SK-N-SH (cell line): ENCODE measurements at regions not wholly inside any gene's neighbourhood (a gene's known extent, or its start where the extent isn't known, plus 50 kb on each side); places are given as distances from the start of the nearest gene placed in this dataset.

Experiments
- CTCF ChIA-PET: fragments of 300-600, 350-600 bp; formaldehyde crosslinking; extraction: SDS; loops from one replicate; lab custom pipeline; 2021; lab: Yijun Ruan, JAX
- POLR2A ChIA-PET: fragments of 350-600 bp; sonication (Branson Sonifier 250); formaldehyde crosslinking; extraction: SDS; loops from one replicate; lab custom pipeline; 2020; ENCODE audit warnings: antibody characterized with exemption, inconsistent platforms; lab: Yijun Ruan, JAX
- DNase-seq: peaks from one replicate; pipeline ENCODE4 v3.0.0; 2012
- H2AFZ ChIP-seq: fragments of 200-600 bp; sonication (generic); 2 replicates; pipeline ENCODE4 v1.8.1; 2016; ENCODE audit warnings: antibody characterized with exemption, mild to moderate bottlenecking, low read depth
- H3F3A ChIP-seq: fragments of 200-600 bp; sonication (generic); replicated peaks from 2 replicates; pipeline ENCODE3; 2016; ENCODE audit warnings: antibody characterized with exemption, mild to moderate bottlenecking; ENCODE audit not compliant: insufficient read depth
- H3K27ac ChIP-seq, 2 experiments: fragments of 200-500 bp in 1 of 2; fragments of 200-600 bp in 1 of 2; sonication (Bioruptor generic) in 1 of 2; sonication (generic), shearing (Covaris generic) in 1 of 2; 2 replicates each; pipeline versions ENCODE4 v1.5.1 to v1.6.1; 2014 to 2016; ENCODE audit warnings: low read depth in 2 of 2, inconsistent platforms in 1 of 2, low read length in 1 of 2, mild to moderate bottlenecking in 1 of 2, mixed read lengths in 1 of 2
- H3K27me3 ChIP-seq: fragments of 200-600 bp; sonication (generic), shearing (Covaris generic); 2 replicates; pipeline ENCODE4 v1.6.1; 2016; ENCODE audit warnings: mixed run types; ENCODE audit not compliant: insufficient read depth
- H3K36me3 ChIP-seq, 2 experiments: fragments of 200-500 bp in 1 of 2; fragments of 200-600 bp in 1 of 2; sonication (Bioruptor generic) in 1 of 2; sonication (generic) in 1 of 2; replicated peaks in 1 of 2; 2 replicates each; pipeline versions ENCODE3 to v1.5.1; 2014 to 2016; ENCODE audit warnings: low read length in 1 of 2, mild to moderate bottlenecking in 1 of 2; ENCODE audit not compliant: insufficient read depth in 2 of 2, control insufficient read depth in 1 of 2
- H3K4me1 ChIP-seq, 2 experiments: fragments of 200-500 bp in 1 of 2; fragments of 200-600 bp in 1 of 2; sonication (Bioruptor generic) in 1 of 2; sonication (generic), shearing (Covaris generic) in 1 of 2; 2 replicates each; pipeline versions ENCODE4 v1.5.1 to v1.6.1; 2014 to 2016; ENCODE audit warnings: low read depth in 1 of 2, low read length in 1 of 2, mixed run types in 1 of 2; ENCODE audit not compliant: insufficient read depth in 2 of 2, control insufficient read depth in 1 of 2
- H3K4me2 ChIP-seq: fragments of 200-600 bp; sonication (generic), shearing (Covaris generic); 2 replicates; pipeline ENCODE4 v1.6.1; 2017; ENCODE audit warnings: mixed run types
- H3K4me3 ChIP-seq, 2 experiments: fragments of 200-500 bp in 1 of 2; fragments of 200-600 bp in 1 of 2; sonication (Bioruptor generic) in 1 of 2; sonication (generic), shearing (Covaris generic) in 1 of 2; 2 replicates each; pipeline versions ENCODE4 v1.5.1 to v1.8.1; 2014 to 2016; ENCODE audit warnings: low read depth in 2 of 2, inconsistent platforms in 1 of 2, low read length in 1 of 2, mild to moderate bottlenecking in 1 of 2, mixed read lengths in 1 of 2, moderate library complexity in 1 of 2
- H3K79me2 ChIP-seq: fragments of 200-600 bp; sonication (generic); 2 replicates; pipeline ENCODE4 v1.8.1; 2017; ENCODE audit warnings: mild to moderate bottlenecking; ENCODE audit not compliant: insufficient read depth
- H3K9ac ChIP-seq: fragments of 200-600 bp; sonication (generic); 2 replicates; pipeline ENCODE4 v1.6.1; 2017; ENCODE audit warnings: mixed run types
- H3K9me2 ChIP-seq: fragments of 200-600 bp; sonication (generic); 2 replicates; pipeline ENCODE4 v1.6.1; 2017; ENCODE audit warnings: mixed run types
- H3K9me3 ChIP-seq: fragments of 200-600 bp; sonication (generic); 2 replicates; pipeline ENCODE4 v1.6.1; 2017; ENCODE audit warnings: mixed run types, mild to moderate bottlenecking, moderate library complexity
- H4K20me1 ChIP-seq: fragments of 200-600 bp; sonication (generic); 2 replicates; pipeline ENCODE4 v1.6.1; 2017; ENCODE audit warnings: mild to moderate bottlenecking, mixed run types; ENCODE audit not compliant: insufficient read depth
- ELF1 ChIP-seq: IDR thresholded peaks from 2 replicates; pipeline ENCODE4 v1.4.0; 2012
- EP300 ChIP-seq, 2 experiments: IDR thresholded peaks; 2 replicates each; pipeline versions ENCODE4 v1.4.0 to v1.6.1; 2012; ENCODE audit warnings: borderline replicate concordance in 1 of 2, low read depth in 1 of 2, low read length in 1 of 2
- FOSL2 ChIP-seq: IDR thresholded peaks from 2 replicates; pipeline ENCODE4 v1.4.0; 2012; ENCODE audit warnings: low read depth, mild to moderate bottlenecking, moderate library complexity, borderline replicate concordance
- FOXJ3 ChIP-seq: sonication (generic); formaldehyde crosslinking; IDR thresholded peaks from 2 replicates; pipeline ENCODE4 v1.5.1; 2020; ENCODE audit warnings: mild to moderate bottlenecking, missing genetic modification reagents
- FOXM1 ChIP-seq: IDR thresholded peaks from 2 replicates; pipeline ENCODE4 v1.4.0; 2012; ENCODE audit warnings: low read depth, mild to moderate bottlenecking
- GATA2 ChIP-seq: sonication (generic); formaldehyde crosslinking; IDR thresholded peaks from 2 replicates; pipeline ENCODE4 v1.5.0; 2020; ENCODE audit warnings: mild to moderate bottlenecking, missing genetic modification reagents
- JUND ChIP-seq: IDR thresholded peaks from 2 replicates; pipeline ENCODE4 v1.4.0; 2012
- MEF2A ChIP-seq: IDR thresholded peaks from 2 replicates; pipeline ENCODE4 v1.4.0; 2012; ENCODE audit warnings: low read depth, borderline replicate concordance
- MXI1 ChIP-seq: IDR thresholded peaks from 2 replicates; pipeline ENCODE4 v1.6.1; 2012; ENCODE audit warnings: mild to moderate bottlenecking, low read depth, low read length, improper control_type of control experiment
- NFIC ChIP-seq: IDR thresholded peaks from 2 replicates; pipeline ENCODE4 v1.4.0; 2012; ENCODE audit warnings: borderline replicate concordance
- NRF1 ChIP-seq: IDR thresholded peaks from 2 replicates; pipeline ENCODE4 v1.6.1; 2012; ENCODE audit warnings: low read depth, mild to moderate bottlenecking, low read length
- POLR2AphosphoS5 ChIP-seq: IDR thresholded peaks from 2 replicates; pipeline ENCODE4 v1.6.1; 2012; ENCODE audit warnings: low read depth, low read length
- RFX5 ChIP-seq: IDR thresholded peaks from 2 replicates; pipeline ENCODE4 v1.6.1; 2012; ENCODE audit warnings: mild to moderate bottlenecking, improper control_type of control experiment, low read length
- RXRA ChIP-seq: IDR thresholded peaks from 2 replicates; pipeline ENCODE4 v1.4.0; 2012; ENCODE audit warnings: low read depth, mild to moderate bottlenecking, borderline replicate concordance
- SIN3A ChIP-seq: IDR thresholded peaks from 2 replicates; pipeline ENCODE4 v1.6.1; 2012; ENCODE audit warnings: low read depth, mild to moderate bottlenecking, low read length, moderate library complexity, borderline replicate concordance
- SMC3 ChIP-seq: IDR thresholded peaks from 2 replicates; pipeline ENCODE4 v1.6.1; 2012; ENCODE audit warnings: low read depth, low read length, improper control_type of control experiment
- TAF1 ChIP-seq: IDR thresholded peaks from 2 replicates; pipeline ENCODE4 v1.6.1; 2012; ENCODE audit warnings: low read depth, mild to moderate bottlenecking, low read length, moderate library complexity, borderline replicate concordance
- TEAD4 ChIP-seq: IDR thresholded peaks from 2 replicates; pipeline ENCODE4 v1.4.0; 2012; ENCODE audit warnings: mild to moderate bottlenecking, borderline replicate concordance; ENCODE audit not compliant: insufficient read depth
- YY1 ChIP-seq: IDR thresholded peaks from 2 replicates; pipeline ENCODE4 v1.4.0; 2012; ENCODE audit warnings: low read depth, mild to moderate bottlenecking
- WGBS: methylation state at CpG from one replicate; pipeline ENCODE4 v1.1.6; 2017; ENCODE audit warnings: low lambda C conversion rate; 5-methylcytosine and 5-hydroxymethylcytosine counted together
- TF ChIP-seq, protein P1 (sequence below): fragments of 150-350 bp; IDR thresholded peaks from 2 replicates; pipeline ENCODE4 v1.6.1; 2017; ENCODE audit warnings: antibody characterized with exemption, low read length, low read depth, borderline replicate concordance
- TF ChIP-seq, protein P2 (sequence below): IDR thresholded peaks from 2 replicates; pipeline ENCODE4 v1.4.0; 2012; ENCODE audit warnings: low read depth
- TF ChIP-seq, protein P3 (sequence below): fragments of 200-600 bp; sonication (generic); IDR thresholded peaks from 2 replicates; pipeline ENCODE4 v1.6.1; 2017; ENCODE audit warnings: antibody characterized with exemption, mild to moderate bottlenecking, moderate library complexity
- TF ChIP-seq, protein P4 (sequence below): fragments of 150-350 bp; IDR thresholded peaks from 2 replicates; pipeline ENCODE4 v1.6.1; 2016; ENCODE audit warnings: mild to moderate bottlenecking, low read depth, low read length
- TF ChIP-seq, protein P5 (sequence below): IDR thresholded peaks from 2 replicates; pipeline ENCODE4; 2012

DNA sequence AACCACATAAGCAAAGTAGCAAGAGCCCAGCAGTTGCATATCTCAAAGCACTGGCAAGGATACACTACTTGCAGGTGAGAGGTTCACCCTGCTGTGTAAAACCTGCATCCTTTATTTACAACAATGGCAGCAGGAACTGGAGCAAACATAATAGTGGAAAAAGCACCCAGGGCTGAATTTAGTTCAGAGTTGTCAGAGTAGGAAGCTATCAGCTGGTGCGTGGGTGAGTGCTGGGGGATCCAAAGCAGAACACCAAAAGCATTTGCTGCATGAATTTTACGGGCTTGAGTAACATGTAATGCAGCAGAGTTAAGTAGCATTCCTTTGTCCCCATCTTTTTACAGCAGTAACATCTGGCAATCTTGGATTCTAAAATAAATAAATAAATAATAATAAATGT lies 73.5 kb upstream of the SRD5A2 start:
- DNase-seq = no peak
- ChIA-PET CTCF (no interaction called here), POLR2A (no interaction called here)
- Histone ChIP-seq H3K79me2 (no peaks in the 10 kb centered on the region), H2AFZ (no peak overlapping the region), H3K27me3 (0 out of 2 replicates have a peak, but pooled peaks cover 8% of the 10 kb centered on the region), H3K9me3 (no peaks in the 10 kb centered on the region), H3K4me1 (no peaks in the 10 kb centered on the region), H3K4me3 (no peak overlapping the region), H3K4me2 (no peak overlapping the region), H4K20me1 (no peaks in the 10 kb centered on the region), H3K27ac (no peak overlapping the region), H3K9ac (no peak overlapping the region), H3K36me3 (no peaks in the 10 kb centered on the region), H3F3A (no peaks in the 10 kb centered on the region), H3K9me2 (no peaks in the 10 kb centered on the region)
- 0% methylated on average over 2 of the region's 2 CpGs for WGBS
- TF ChIP-seq MEF2A = no peak
- TF ChIP-seq FOSL2 = no peak
- TF ChIP-seq MXI1 = no peak
- TF ChIP-seq, protein P1, sequence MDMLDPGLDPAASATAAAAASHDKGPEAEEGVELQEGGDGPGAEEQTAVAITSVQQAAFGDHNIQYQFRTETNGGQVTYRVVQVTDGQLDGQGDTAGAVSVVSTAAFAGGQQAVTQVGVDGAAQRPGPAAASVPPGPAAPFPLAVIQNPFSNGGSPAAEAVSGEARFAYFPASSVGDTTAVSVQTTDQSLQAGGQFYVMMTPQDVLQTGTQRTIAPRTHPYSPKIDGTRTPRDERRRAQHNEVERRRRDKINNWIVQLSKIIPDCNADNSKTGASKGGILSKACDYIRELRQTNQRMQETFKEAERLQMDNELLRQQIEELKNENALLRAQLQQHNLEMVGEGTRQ = no peak
- no peak for TF ChIP-seq TAF1
- no peak for TF ChIP-seq NRF1
- TF ChIP-seq ELF1 = no peak
- no peak for TF ChIP-seq POLR2AphosphoS5
- TF ChIP-seq NFIC = no peak
- no peak for TF ChIP-seq RXRA
- no peak for TF ChIP-seq FOXM1
- no peak for TF ChIP-seq GATA2 (CRISPR knock-in tag)
- TF ChIP-seq SIN3A = no peak

DNA sequence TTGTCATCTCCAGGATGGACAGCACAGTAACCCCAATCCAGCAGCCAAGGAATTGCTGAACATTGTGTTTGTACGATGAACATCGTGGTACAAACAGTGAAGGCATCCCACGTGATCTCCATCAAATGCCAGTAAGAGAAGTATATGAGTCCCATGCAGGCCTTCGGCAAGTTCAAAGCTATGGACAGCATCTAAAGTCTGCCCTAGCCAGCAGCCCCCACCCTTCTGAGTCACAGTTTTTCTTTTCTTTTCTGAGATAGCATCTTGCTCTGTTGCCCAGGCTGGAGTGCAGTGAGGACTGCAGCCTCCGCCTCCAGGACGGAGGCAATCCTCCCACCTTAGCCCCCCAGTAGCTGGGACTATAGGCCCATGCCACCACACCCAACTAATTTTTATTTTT lies 71.0 kb upstream of the SRD5A2 start:
- no peaks in the 10 kb centered on the region for H4K20me1 ChIP-seq
- no peak overlapping the region for H3K4me2 ChIP-seq
- H3K27me3 ChIP-seq = 0 out of 2 replicates have a peak, but pooled peaks cover 8% of the 10 kb centered on the region
- H3K9me3 ChIP-seq = no peaks in the 10 kb centered on the region
- WGBS = 51% methylated on average over 6 of the region's 6 CpGs
- no peak overlapping the region for H3K9ac ChIP-seq
- no peaks in the 10 kb centered on the region for H3K4me1 ChIP-seq
- ChIA-PET CTCF (interaction anchor here (1.1 kb wide), 1 partner anchor 129 kb away, joined by 3 read pairs; no protein-coding TSS in a partner anchor), POLR2A (no interaction called here)
- H3K27ac ChIP-seq = no peak overlapping the region
- no peaks in the 10 kb centered on the region for H3K9me2 ChIP-seq
- H3K79me2 ChIP-seq = no peaks in the 10 kb centered on the region
- no peaks in the 10 kb centered on the region for H3K36me3 ChIP-seq
- DNase-seq = no peak
- H3F3A ChIP-seq = no peaks in the 10 kb centered on the region
- H2AFZ ChIP-seq = no peak overlapping the region
- H3K4me3 ChIP-seq = no peak overlapping the region
- TF ChIP-seq MXI1 = no peak
- no peak for TF ChIP-seq FOXM1
- no peak for TF ChIP-seq JUND
- no peak for TF ChIP-seq FOXJ3 (CRISPR knock-in tag)
- no peak for TF ChIP-seq TAF1
- TF ChIP-seq, protein P2, sequence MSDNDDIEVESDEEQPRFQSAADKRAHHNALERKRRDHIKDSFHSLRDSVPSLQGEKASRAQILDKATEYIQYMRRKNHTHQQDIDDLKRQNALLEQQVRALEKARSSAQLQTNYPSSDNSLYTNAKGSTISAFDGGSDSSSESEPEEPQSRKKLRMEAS = no peak
- TF ChIP-seq RXRA = no peak
- TF ChIP-seq RFX5 = no peak
- TF ChIP-seq YY1 = no peak
- TF ChIP-seq SMC3 = no peak
- TF ChIP-seq TEAD4 = no peak
- no peak for TF ChIP-seq EP300 (IDR thresholded peaks at IDR 0.05; ENCODE audit: borderline replicate concordance in 1 of 2, low read depth in 1 of 2, low read length in 1 of 2)
- TF ChIP-seq, protein P3, sequence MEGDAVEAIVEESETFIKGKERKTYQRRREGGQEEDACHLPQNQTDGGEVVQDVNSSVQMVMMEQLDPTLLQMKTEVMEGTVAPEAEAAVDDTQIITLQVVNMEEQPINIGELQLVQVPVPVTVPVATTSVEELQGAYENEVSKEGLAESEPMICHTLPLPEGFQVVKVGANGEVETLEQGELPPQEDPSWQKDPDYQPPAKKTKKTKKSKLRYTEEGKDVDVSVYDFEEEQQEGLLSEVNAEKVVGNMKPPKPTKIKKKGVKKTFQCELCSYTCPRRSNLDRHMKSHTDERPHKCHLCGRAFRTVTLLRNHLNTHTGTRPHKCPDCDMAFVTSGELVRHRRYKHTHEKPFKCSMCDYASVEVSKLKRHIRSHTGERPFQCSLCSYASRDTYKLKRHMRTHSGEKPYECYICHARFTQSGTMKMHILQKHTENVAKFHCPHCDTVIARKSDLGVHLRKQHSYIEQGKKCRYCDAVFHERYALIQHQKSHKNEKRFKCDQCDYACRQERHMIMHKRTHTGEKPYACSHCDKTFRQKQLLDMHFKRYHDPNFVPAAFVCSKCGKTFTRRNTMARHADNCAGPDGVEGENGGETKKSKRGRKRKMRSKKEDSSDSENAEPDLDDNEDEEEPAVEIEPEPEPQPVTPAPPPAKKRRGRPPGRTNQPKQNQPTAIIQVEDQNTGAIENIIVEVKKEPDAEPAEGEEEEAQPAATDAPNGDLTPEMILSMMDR = no peak
- TF ChIP-seq, protein P4, sequence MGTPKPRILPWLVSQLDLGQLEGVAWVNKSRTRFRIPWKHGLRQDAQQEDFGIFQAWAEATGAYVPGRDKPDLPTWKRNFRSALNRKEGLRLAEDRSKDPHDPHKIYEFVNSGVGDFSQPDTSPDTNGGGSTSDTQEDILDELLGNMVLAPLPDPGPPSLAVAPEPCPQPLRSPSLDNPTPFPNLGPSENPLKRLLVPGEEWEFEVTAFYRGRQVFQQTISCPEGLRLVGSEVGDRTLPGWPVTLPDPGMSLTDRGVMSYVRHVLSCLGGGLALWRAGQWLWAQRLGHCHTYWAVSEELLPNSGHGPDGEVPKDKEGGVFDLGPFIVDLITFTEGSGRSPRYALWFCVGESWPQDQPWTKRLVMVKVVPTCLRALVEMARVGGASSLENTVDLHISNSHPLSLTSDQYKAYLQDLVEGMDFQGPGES = no peak
- TF ChIP-seq, protein P5, sequence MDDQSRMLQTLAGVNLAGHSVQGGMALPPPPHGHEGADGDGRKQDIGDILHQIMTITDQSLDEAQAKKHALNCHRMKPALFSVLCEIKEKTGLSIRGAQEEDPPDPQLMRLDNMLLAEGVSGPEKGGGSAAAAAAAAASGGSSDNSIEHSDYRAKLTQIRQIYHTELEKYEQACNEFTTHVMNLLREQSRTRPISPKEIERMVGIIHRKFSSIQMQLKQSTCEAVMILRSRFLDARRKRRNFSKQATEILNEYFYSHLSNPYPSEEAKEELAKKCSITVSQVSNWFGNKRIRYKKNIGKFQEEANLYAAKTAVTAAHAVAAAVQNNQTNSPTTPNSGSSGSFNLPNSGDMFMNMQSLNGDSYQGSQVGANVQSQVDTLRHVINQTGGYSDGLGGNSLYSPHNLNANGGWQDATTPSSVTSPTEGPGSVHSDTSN = no peak
- TF ChIP-seq FOSL2 = no peak
